ENCODE measurements at regions not wholly inside any gene's neighbourhood (a gene's known extent, or its start where the extent isn't known, plus 50 kb on each side); places are given as distances from the start of the nearest gene placed in this dataset.

GRCh38 chr3:27565201-27565852 is 81.1 kb upstream of the SLC4A7 start:
- TF ChIP-seq EZH2 (IDR thresholded peaks at IDR 0.05; ENCODE audit: low read depth, unreplicated experiment) = no peak
- TF ChIP-seq, protein P1, sequence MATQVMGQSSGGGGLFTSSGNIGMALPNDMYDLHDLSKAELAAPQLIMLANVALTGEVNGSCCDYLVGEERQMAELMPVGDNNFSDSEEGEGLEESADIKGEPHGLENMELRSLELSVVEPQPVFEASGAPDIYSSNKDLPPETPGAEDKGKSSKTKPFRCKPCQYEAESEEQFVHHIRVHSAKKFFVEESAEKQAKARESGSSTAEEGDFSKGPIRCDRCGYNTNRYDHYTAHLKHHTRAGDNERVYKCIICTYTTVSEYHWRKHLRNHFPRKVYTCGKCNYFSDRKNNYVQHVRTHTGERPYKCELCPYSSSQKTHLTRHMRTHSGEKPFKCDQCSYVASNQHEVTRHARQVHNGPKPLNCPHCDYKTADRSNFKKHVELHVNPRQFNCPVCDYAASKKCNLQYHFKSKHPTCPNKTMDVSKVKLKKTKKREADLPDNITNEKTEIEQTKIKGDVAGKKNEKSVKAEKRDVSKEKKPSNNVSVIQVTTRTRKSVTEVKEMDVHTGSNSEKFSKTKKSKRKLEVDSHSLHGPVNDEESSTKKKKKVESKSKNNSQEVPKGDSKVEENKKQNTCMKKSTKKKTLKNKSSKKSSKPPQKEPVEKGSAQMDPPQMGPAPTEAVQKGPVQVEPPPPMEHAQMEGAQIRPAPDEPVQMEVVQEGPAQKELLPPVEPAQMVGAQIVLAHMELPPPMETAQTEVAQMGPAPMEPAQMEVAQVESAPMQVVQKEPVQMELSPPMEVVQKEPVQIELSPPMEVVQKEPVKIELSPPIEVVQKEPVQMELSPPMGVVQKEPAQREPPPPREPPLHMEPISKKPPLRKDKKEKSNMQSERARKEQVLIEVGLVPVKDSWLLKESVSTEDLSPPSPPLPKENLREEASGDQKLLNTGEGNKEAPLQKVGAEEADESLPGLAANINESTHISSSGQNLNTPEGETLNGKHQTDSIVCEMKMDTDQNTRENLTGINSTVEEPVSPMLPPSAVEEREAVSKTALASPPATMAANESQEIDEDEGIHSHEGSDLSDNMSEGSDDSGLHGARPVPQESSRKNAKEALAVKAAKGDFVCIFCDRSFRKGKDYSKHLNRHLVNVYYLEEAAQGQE (IDR thresholded peaks at IDR 0.05; ENCODE audit: unreplicated experiment) = no peak
- no peak for TF ChIP-seq ZNF331 (CRISPR knock-in tag; IDR thresholded peaks at IDR 0.05; ENCODE audit: low read depth)
- TF ChIP-seq, protein P2, sequence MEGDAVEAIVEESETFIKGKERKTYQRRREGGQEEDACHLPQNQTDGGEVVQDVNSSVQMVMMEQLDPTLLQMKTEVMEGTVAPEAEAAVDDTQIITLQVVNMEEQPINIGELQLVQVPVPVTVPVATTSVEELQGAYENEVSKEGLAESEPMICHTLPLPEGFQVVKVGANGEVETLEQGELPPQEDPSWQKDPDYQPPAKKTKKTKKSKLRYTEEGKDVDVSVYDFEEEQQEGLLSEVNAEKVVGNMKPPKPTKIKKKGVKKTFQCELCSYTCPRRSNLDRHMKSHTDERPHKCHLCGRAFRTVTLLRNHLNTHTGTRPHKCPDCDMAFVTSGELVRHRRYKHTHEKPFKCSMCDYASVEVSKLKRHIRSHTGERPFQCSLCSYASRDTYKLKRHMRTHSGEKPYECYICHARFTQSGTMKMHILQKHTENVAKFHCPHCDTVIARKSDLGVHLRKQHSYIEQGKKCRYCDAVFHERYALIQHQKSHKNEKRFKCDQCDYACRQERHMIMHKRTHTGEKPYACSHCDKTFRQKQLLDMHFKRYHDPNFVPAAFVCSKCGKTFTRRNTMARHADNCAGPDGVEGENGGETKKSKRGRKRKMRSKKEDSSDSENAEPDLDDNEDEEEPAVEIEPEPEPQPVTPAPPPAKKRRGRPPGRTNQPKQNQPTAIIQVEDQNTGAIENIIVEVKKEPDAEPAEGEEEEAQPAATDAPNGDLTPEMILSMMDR (conservative IDR thresholded peaks at IDR 0.05; ENCODE audit: low read depth in 2 of 2) = no peak
- TF ChIP-seq CREB1 (CRISPR knock-in tag; IDR thresholded peaks at IDR 0.05; ENCODE audit: low read depth) = no peak
- no peak for TF ChIP-seq ZNF114 (CRISPR knock-in tag; IDR thresholded peaks at IDR 0.05)
- TF ChIP-seq POLR2AphosphoS5 (IDR thresholded peaks at IDR 0.05; ENCODE audit: low read depth) = no peak
- TF ChIP-seq NANOG (IDR thresholded peaks at IDR 0.05; ENCODE audit: borderline replicate concordance) = no peak
- no peak for TF ChIP-seq JUNB (IDR thresholded peaks at IDR 0.05; ENCODE audit: unreplicated experiment)
- Mint-ChIP-seq H3K9me3 (no peaks in the 10 kb centered on the region), H3K4me1 (peaks cover 11% of the 10 kb centered on the region), H3K36me3 (ENCODE audit: low read depth) (no peaks in the 10 kb centered on the region), H3K27me3 (ENCODE audit: insufficient read depth, low read depth, poor library complexity) (peaks cover 5% of the 10 kb centered on the region), H3K4me3 (no peak overlapping the region), H3K27ac (peak overlapping the region; percentile 11; the same call in 1 of the 2 replicates)
- Histone ChIP-seq H3K4me3 (no peak overlapping the region), H3K9me2 (ENCODE audit: insufficient read depth) (no peaks in the 10 kb centered on the region), H3K4me2 (no peak overlapping the region), H3K27ac (ENCODE audit: low read depth) (no peak overlapping the region), H3K4me1 (ENCODE audit: insufficient read depth) (no peaks in the 10 kb centered on the region; the same call in 1 of the 2 replicates), H2AFZ (peak overlapping the region; percentile 33; the same call in 1 of the 2 replicates), H4K20me1 (replicated peaks; ENCODE audit: insufficient read depth) (no peaks in the 10 kb centered on the region), H3K27me3 (ENCODE audit: insufficient read depth) (no peaks in the 10 kb centered on the region), H3K79me2 (replicated peaks; ENCODE audit: insufficient read depth) (no peaks in the 10 kb centered on the region), H3F3A (replicated peaks; ENCODE audit: low read depth) (no peaks in the 10 kb centered on the region), H3K36me3 (ENCODE audit: insufficient read depth) (no peaks in the 10 kb centered on the region)
- DNase-seq (ENCODE audit: low spot score) (no peak), ATAC-seq (no peak)

GRCh38 chr3:27561576-27561975 is 77.4 kb upstream of the SLC4A7 start:
- Histone ChIP-seq H3K9me2 (ENCODE audit: insufficient read depth) (no peaks in the 10 kb centered on the region), H2AFZ (no peak overlapping the region), H3K36me3 (ENCODE audit: insufficient read depth) (no peaks in the 10 kb centered on the region), H3K4me3 (no peak overlapping the region), H3F3A (replicated peaks; ENCODE audit: low read depth) (no peaks in the 10 kb centered on the region), H3K4me1 (ENCODE audit: insufficient read depth) (no peaks in the 10 kb centered on the region), H3K79me2 (replicated peaks; ENCODE audit: insufficient read depth) (no peaks in the 10 kb centered on the region), H3K27me3 (ENCODE audit: insufficient read depth) (no peaks in the 10 kb centered on the region), H3K27ac (ENCODE audit: low read depth) (no peak overlapping the region), H4K20me1 (replicated peaks; ENCODE audit: insufficient read depth) (no peaks in the 10 kb centered on the region), H3K4me2 (no peak overlapping the region)
- Mint-ChIP-seq H3K27me3 (ENCODE audit: insufficient read depth, low read depth, poor library complexity) (peaks cover 6% of the 10 kb centered on the region), H3K27ac (no peak overlapping the region), H3K9me3 (no peaks in the 10 kb centered on the region; the same call in 2 of the 3 replicates), H3K36me3 (ENCODE audit: low read depth) (no peaks in the 10 kb centered on the region), H3K4me1 (peaks cover 14% of the 10 kb centered on the region), H3K4me3 (no peak overlapping the region)
- ATAC-seq (no peak), DNase-seq (ENCODE audit: low spot score) (no peak)
- no peak for TF ChIP-seq JUNB (IDR thresholded peaks at IDR 0.05; ENCODE audit: unreplicated experiment)
- no peak for TF ChIP-seq ZNF331 (CRISPR knock-in tag; IDR thresholded peaks at IDR 0.05; ENCODE audit: low read depth)
- TF ChIP-seq, protein P3, sequence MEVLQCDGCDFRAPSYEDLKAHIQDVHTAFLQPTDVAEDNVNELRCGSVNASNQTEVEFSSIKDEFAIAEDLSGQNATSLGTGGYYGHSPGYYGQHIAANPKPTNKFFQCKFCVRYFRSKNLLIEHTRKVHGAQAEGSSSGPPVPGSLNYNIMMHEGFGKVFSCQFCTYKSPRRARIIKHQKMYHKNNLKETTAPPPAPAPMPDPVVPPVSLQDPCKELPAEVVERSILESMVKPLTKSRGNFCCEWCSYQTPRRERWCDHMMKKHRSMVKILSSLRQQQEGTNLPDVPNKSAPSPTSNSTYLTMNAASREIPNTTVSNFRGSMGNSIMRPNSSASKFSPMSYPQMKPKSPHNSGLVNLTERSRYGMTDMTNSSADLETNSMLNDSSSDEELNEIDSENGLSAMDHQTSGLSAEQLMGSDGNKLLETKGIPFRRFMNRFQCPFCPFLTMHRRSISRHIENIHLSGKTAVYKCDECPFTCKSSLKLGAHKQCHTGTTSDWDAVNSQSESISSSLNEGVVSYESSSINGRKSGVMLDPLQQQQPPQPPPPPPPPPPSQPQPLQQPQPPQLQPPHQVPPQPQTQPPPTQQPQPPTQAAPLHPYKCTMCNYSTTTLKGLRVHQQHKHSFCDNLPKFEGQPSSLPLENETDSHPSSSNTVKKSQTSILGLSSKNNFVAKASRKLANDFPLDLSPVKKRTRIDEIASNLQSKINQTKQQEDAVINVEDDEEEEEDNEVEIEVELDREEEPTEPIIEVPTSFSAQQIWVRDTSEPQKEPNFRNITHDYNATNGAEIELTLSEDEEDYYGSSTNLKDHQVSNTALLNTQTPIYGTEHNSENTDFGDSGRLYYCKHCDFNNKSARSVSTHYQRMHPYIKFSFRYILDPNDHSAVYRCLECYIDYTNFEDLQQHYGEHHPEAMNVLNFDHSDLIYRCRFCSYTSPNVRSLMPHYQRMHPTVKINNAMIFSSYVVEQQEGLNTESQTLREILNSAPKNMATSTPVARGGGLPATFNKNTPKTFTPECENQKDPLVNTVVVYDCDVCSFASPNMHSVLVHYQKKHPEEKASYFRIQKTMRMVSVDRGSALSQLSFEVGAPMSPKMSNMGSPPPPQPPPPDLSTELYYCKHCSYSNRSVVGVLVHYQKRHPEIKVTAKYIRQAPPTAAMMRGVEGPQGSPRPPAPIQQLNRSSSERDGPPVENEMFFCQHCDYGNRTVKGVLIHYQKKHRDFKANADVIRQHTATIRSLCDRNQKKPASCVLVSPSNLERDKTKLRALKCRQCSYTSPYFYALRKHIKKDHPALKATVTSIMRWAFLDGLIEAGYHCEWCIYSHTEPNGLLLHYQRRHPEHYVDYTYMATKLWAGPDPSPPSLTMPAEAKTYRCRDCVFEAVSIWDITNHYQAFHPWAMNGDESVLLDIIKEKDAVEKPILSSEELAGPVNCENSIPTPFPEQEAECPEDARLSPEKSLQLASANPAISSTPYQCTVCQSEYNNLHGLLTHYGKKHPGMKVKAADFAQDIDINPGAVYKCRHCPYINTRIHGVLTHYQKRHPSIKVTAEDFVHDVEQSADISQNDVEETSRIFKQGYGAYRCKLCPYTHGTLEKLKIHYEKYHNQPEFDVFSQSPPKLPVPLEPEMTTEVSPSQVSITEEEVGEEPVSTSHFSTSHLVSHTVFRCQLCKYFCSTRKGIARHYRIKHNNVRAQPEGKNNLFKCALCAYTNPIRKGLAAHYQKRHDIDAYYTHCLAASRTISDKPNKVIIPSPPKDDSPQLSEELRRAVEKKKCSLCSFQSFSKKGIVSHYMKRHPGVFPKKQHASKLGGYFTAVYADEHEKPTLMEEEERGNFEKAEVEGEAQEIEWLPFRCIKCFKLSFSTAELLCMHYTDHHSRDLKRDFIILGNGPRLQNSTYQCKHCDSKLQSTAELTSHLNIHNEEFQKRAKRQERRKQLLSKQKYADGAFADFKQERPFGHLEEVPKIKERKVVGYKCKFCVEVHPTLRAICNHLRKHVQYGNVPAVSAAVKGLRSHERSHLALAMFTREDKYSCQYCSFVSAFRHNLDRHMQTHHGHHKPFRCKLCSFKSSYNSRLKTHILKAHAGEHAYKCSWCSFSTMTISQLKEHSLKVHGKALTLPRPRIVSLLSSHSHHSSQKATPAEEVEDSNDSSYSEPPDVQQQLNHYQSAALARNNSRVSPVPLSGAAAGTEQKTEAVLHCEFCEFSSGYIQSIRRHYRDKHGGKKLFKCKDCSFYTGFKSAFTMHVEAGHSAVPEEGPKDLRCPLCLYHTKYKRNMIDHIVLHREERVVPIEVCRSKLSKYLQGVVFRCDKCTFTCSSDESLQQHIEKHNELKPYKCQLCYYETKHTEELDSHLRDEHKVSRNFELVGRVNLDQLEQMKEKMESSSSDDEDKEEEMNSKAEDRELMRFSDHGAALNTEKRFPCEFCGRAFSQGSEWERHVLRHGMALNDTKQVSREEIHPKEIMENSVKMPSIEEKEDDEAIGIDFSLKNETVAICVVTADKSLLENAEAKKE (CRISPR knock-in tag; IDR thresholded peaks at IDR 0.05) = no peak
- no peak for TF ChIP-seq EZH2 (IDR thresholded peaks at IDR 0.05; ENCODE audit: low read depth, unreplicated experiment)

All from GM23338 (cell line).